ENCODE measurements at regions not wholly inside any gene's neighbourhood (a gene's known extent, or its start where the extent isn't known, plus 50 kb on each side); places are given as distances from the start of the nearest gene placed in this dataset.

- no peak for TF ChIP-seq CTCF (IDR thresholded peaks at IDR 0.05; ENCODE audit: control extremely low read depth in 1 of 3, insufficient read depth in 1 of 3, low read depth in 1 of 3, low read length in 3 of 3)
- TF ChIP-seq CHD7 (IDR thresholded peaks at IDR 0.05; ENCODE audit: insufficient replicate concordance, low read length), result no peak
- no peak for TF ChIP-seq SRF (IDR thresholded peaks at IDR 0.05; ENCODE audit: low read depth, low read length)
- TF ChIP-seq POLR2A (IDR thresholded peaks at IDR 0.05; ENCODE audit: control extremely low read depth in 1 of 2, low read depth in 2 of 2, low read length in 2 of 2), result no peak
- no peak for TF ChIP-seq JUND (IDR thresholded peaks at IDR 0.05; ENCODE audit: low read length)
- TF ChIP-seq BRCA1 (IDR thresholded peaks at IDR 0.05; ENCODE audit: low read depth, low read length), result no peak
- no peak for TF ChIP-seq EP300 (IDR thresholded peaks at IDR 0.05; ENCODE audit: borderline replicate concordance in 1 of 2, low read depth in 2 of 2, low read length in 2 of 2)
- no peak for TF ChIP-seq PHF8 (conservative IDR thresholded peaks at IDR 0.05; ENCODE audit: low read depth, low read length)
Observed at GRCh38 chr2:59868981-59869380, 684.5 kb downstream of the BCL11A start.
